K562 (cell line): ENCODE measurements at regions not wholly inside any gene's neighbourhood (a gene's known extent, or its start where the extent isn't known, plus 50 kb on each side); places are given as distances from the start of the nearest gene placed in this dataset.

Source experiments
- ATAC-seq: fragments of 200-7000 bp; cut with Tn5 transposase; 3 replicates; pipeline ENCODE4 v1.9.1; 2020; ENCODE audit warnings: moderate library complexity
- BruUV-seq: library from RNA; stranded (reverse); fragments of 400-500 nt; replicated peaks from 2 replicates; lab custom pipeline; 2021; lab: Mats Ljungman, UMichigan
- CTCF ChIA-PET: fragments of 300-600 bp; formaldehyde crosslinking; extraction: SDS; loops from one replicate; lab custom pipeline; 2021; ENCODE audit warnings: low intra/inter-chr PET ratio; lab: Yijun Ruan, JAX
- POLR2A ChIA-PET: fragments of 300-600, 350-650 bp; sonication (Branson Sonifier 250); formaldehyde crosslinking; extraction: SDS; loops from one replicate; lab custom pipeline; 2021; ENCODE audit warnings: antibody characterized with exemption, inconsistent platforms; lab: Yijun Ruan, JAX
- DNase-seq, 4 experiments: peaks; one replicate each; pipeline versions ENCODE4 v3.0.0 to v3.0.0-alpha.2; 2011 to 2018; ENCODE audit warnings: low spot score in 3 of 4, mixed read lengths in 3 of 4; ENCODE audit errors: extremely low read depth in 1 of 4
- FAIRE-seq: peaks from 2 replicates; lab custom pipeline; 2011; peaks lifted over from hg19 to GRCh38; lab: Jason Lieb, UNC
- H2AFZ ChIP-seq: 2 replicates; pipeline ENCODE4 v1.6.0; 2011; ENCODE audit warnings: low read depth, low read length, control low read depth, inconsistent platforms
- H3K27ac ChIP-seq: fragments of 200-600 bp; 3 replicates; pipeline ENCODE4 v1.8.0; 2011; ENCODE audit warnings: low read depth, mild to moderate bottlenecking, control low read depth, inconsistent platforms, low read length, moderate library complexity, mixed read lengths; ENCODE audit errors: extremely low read depth
- H3K27me3 ChIP-seq, 2 experiments: fragments of 300-600 bp in 1 of 2; 2 replicates in 1 of 2; 3 replicates in 1 of 2; pipeline versions ENCODE4 v1.6.0 to v1.8.0; 2011; ENCODE audit warnings: inconsistent platforms in 2 of 2, low read length in 2 of 2, mild to moderate bottlenecking in 1 of 2, mixed read lengths in 1 of 2, moderate library complexity in 1 of 2; ENCODE audit not compliant: control insufficient read depth in 2 of 2, insufficient read depth in 2 of 2
- H3K36me3 ChIP-seq: fragments of 300-600 bp; 3 replicates; pipeline ENCODE4 v1.8.0; 2011; ENCODE audit warnings: mild to moderate bottlenecking, low read length, inconsistent platforms; ENCODE audit not compliant: control insufficient read depth, insufficient read depth
- H3K4me1 ChIP-seq, 2 experiments: fragments of 200-600 bp in 1 of 2; replicated peaks in 1 of 2; 2 replicates in 1 of 2; 3 replicates in 1 of 2; pipeline versions ENCODE4 v1.5.1 to v1.8.0; 2011; ENCODE audit warnings: inconsistent platforms in 2 of 2, low read length in 2 of 2, mild to moderate bottlenecking in 1 of 2, mixed read lengths in 1 of 2, moderate library complexity in 1 of 2; ENCODE audit not compliant: control insufficient read depth in 2 of 2, insufficient read depth in 2 of 2
- H3K4me2 ChIP-seq: 2 replicates; pipeline ENCODE4 v1.6.1; 2011; ENCODE audit warnings: low read length, control low read depth, inconsistent platforms, mixed read lengths; ENCODE audit not compliant: insufficient read depth
- H3K4me3 ChIP-seq: fragments of 200-600 bp; sonication (generic), shearing (Covaris generic); 2 replicates; pipeline ENCODE4 v1.5.1; 2016; ENCODE audit warnings: control low read depth, inconsistent platforms
- H3K79me2 ChIP-seq: fragments of 200-600 bp; 3 replicates; pipeline ENCODE4 v1.8.0; 2011; ENCODE audit warnings: low read length, inconsistent platforms; ENCODE audit not compliant: control insufficient read depth, insufficient read depth
- H3K9ac ChIP-seq, 2 experiments: 2 replicates each; pipeline versions ENCODE4 v1.6.0 to v1.6.1; 2011; ENCODE audit warnings: low read depth in 2 of 2, low read length in 2 of 2, control low read depth in 1 of 2, inconsistent platforms in 1 of 2, mild to moderate bottlenecking in 1 of 2, mixed read lengths in 1 of 2; ENCODE audit not compliant: insufficient read depth in 1 of 2
- H3K9me1 ChIP-seq: one replicate; pipeline ENCODE4 v1.6.0; 2011; ENCODE audit warnings: inconsistent platforms, mild to moderate bottlenecking, low read length, moderate library complexity; ENCODE audit not compliant: control insufficient read depth, insufficient read depth
- H3K9me3 ChIP-seq: replicated peaks from 2 replicates; pipeline ENCODE4 v1.5.1; 2011; ENCODE audit warnings: low read depth, low read length, inconsistent platforms; ENCODE audit not compliant: control insufficient read depth, insufficient read depth
- H4K20me1 ChIP-seq: replicated peaks from 2 replicates; pipeline ENCODE4 v1.6.1; 2011; ENCODE audit warnings: low read length, inconsistent platforms, mixed read lengths; ENCODE audit not compliant: control insufficient read depth, insufficient read depth
- CBFA2T2 ChIP-seq: fragments of 450-650 bp; conservative IDR thresholded peaks from 2 replicates; pipeline ENCODE4 v1.6.1; 2017; ENCODE audit warnings: mild to moderate bottlenecking
- IRF9 ChIP-seq: fragments of 450-650 bp; IDR thresholded peaks from 2 replicates; pipeline ENCODE4 v1.6.1; 2016; ENCODE audit warnings: missing biosample characterization, missing genetic modification characterization
- MAZ ChIP-seq, 2 experiments: fragments of 450-650 bp in 1 of 2; sonication (generic) in 1 of 2; formaldehyde crosslinking; IDR thresholded peaks in 1 of 2; conservative IDR thresholded peaks in 1 of 2; 2 replicates each; pipeline versions ENCODE4 v1.4.0 to v1.5.0; 2020; ENCODE audit warnings: mild to moderate bottlenecking in 1 of 2, missing genetic modification reagents in 1 of 2
- PURB ChIP-seq: sonication (generic); formaldehyde crosslinking; IDR thresholded peaks from 2 replicates; pipeline ENCODE4 v1.9.0; 2021; ENCODE audit warnings: low read depth, mild to moderate bottlenecking, missing genetic modification reagents
- RBM14 ChIP-seq: fragments of 200-400 bp; formaldehyde crosslinking; IDR thresholded peaks from 2 replicates; pipeline ENCODE4 v1.6.1; 2018; ENCODE audit warnings: low read depth, mild to moderate bottlenecking, low read length, moderate library complexity, borderline replicate concordance; ENCODE audit not compliant: insufficient read depth
- SIN3A ChIP-seq, 2 experiments: fragments of 150-350 bp in 1 of 2; IDR thresholded peaks; 2 replicates each; pipeline ENCODE4 v1.6.1; 2011 to 2016; ENCODE audit warnings: borderline replicate concordance in 2 of 2, low read depth in 2 of 2, low read length in 2 of 2, mild to moderate bottlenecking in 2 of 2, moderate library complexity in 2 of 2; ENCODE audit not compliant: control insufficient read depth in 1 of 2
- ZNF134 ChIP-seq: fragments of 250-450 bp; sonication (Bioruptor Pico); conservative IDR thresholded peaks from 2 replicates; pipeline ENCODE4 v1.4.0; 2020
- ZNF280B ChIP-seq: fragments of 250-450 bp; sonication (Bioruptor Pico); IDR thresholded peaks from 2 replicates; pipeline ENCODE4 v1.5.1; 2021; ENCODE audit warnings: mild to moderate bottlenecking
- WGBS: fragments of 100-300 bp; shearing (Covaris generic); methylation state at CpG from one replicate; pipeline ENCODE4 v1.1.6; 2016; ENCODE audit warnings: low coverage, mixed read lengths; ENCODE audit not compliant: insufficient coverage; ENCODE audit errors: missing lambda C conversion rate; 5-methylcytosine and 5-hydroxymethylcytosine counted together
- in situ Hi-C: fragments of 300-500 bp; cut with MboI; formaldehyde crosslinking; loops from 4 replicates; pipeline ENCODE4 v1.15.0; 2018; ENCODE audit warnings: inconsistent platforms, mixed read lengths
- intact Hi-C: fragments of 100-400 bp; cut with micrococcal nuclease; formaldehyde crosslinking; loops from 2 replicates; pipeline ENCODE4 v1.14.2; 2022
- TF ChIP-seq, protein P1 (sequence below): fragments of 450-650 bp; formaldehyde crosslinking; IDR thresholded peaks from 2 replicates; pipeline ENCODE4 v1.4.0; 2020; ENCODE audit warnings: mild to moderate bottlenecking, moderate library complexity

DNA sequence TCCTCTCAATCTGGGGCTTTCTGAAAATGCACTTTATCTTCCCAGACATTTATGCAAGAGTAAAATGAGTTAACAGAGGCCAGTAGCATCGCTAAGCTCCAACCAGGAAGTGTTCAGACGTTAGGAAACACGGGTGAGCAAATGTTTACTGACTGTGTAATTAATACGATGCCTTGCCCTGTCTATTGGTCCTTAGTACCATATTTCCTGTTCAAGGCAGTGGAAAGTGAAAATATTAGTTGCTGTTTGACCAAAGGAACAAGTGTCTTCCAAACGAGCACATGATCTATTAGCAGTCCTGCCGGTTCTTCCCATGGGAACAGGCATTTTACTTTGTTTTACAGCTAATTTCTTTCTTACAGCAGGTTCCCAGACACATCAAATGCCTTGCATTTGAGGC, 311.1 kb upstream of the JAG1 start (continued):
- no peak for TF ChIP-seq ZNF280B (CRISPR knock-in tag)
- TF ChIP-seq, all 486 proteins: peak for 0

DNA sequence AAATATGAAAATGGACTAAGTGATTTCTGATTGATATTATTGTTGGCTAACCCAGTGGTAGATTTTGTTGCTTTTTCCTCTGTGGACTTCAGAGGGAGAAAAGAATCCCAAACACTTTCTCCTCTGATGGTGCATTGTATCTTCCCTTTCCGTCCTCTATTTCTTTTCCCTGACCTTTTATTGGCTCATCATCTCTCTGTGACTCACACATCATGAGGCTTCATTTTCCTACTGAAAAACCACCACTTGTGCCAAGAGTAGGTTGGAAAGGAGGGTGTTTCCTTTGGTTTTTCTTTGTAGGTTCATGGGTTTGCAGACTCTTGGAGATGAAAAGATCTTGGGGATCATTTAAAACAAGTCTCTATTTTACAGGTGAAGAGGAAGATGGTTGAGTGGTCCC, 311.7 kb upstream of the JAG1 start:
- intact Hi-C loops (no loop called here), in situ Hi-C loops (no loop called here)
- no TSS peak for BruUV-seq
- CTCF ChIA-PET = no interaction called here
- H4K20me1 ChIP-seq = no peaks in the 10 kb centered on the region
- H3K9me1 ChIP-seq = no peaks in the 10 kb centered on the region
- H2AFZ ChIP-seq = no peak overlapping the region
- WGBS = 0% methylated on average over 1 of the region's 1 CpG
- ATAC-seq = no peak
- DNase-seq = no peak
- H3K27ac ChIP-seq = no peak overlapping the region
- H3K27me3 ChIP-seq = no peaks in the 10 kb centered on the region
- no peak overlapping the region for H3K4me2 ChIP-seq
- no peaks in the 10 kb centered on the region for H3K79me2 ChIP-seq
- H3K36me3 ChIP-seq = no peaks in the 10 kb centered on the region
- H3K4me3 ChIP-seq = no peak overlapping the region
- POLR2A ChIA-PET = no interaction called here
- no peaks in the 10 kb centered on the region for H3K9me3 ChIP-seq
- no peaks in the 10 kb centered on the region for H3K4me1 ChIP-seq
- TF ChIP-seq IRF9 (tag) (no peak), ZNF134 (CRISPR knock-in tag) (no peak), SIN3A (IDR thresholded peaks at IDR 0.05; ENCODE audit: borderline replicate concordance in 2 of 2, control insufficient read depth in 1 of 2, low read depth in 2 of 2, low read length in 2 of 2) (no peak), MAZ (CRISPR knock-in tag; conservative IDR thresholded peaks at IDR 0.05 in 1 of 2, IDR thresholded peaks at IDR 0.05 in 1 of 2) (no peak), CBFA2T2 (no peak), RBM14 (no peak), PURB (CRISPR knock-in tag) (no peak)
- TF ChIP-seq, protein P1, sequence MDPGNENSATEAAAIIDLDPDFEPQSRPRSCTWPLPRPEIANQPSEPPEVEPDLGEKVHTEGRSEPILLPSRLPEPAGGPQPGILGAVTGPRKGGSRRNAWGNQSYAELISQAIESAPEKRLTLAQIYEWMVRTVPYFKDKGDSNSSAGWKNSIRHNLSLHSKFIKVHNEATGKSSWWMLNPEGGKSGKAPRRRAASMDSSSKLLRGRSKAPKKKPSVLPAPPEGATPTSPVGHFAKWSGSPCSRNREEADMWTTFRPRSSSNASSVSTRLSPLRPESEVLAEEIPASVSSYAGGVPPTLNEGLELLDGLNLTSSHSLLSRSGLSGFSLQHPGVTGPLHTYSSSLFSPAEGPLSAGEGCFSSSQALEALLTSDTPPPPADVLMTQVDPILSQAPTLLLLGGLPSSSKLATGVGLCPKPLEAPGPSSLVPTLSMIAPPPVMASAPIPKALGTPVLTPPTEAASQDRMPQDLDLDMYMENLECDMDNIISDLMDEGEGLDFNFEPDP (CRISPR knock-in tag) = no peak
- no peak overlapping the region for H3K9ac ChIP-seq
- FAIRE-seq = no peak
